Right lobe of liver (tissue), 4 donors: ENCODE measurements at regions not wholly inside any gene's neighbourhood (a gene's known extent, or its start where the extent isn't known, plus 50 kb on each side); places are given as distances from the start of the nearest gene placed in this dataset.

Experiments used
- POLR2A ChIP-seq: fragments of 450-650 bp; IDR thresholded peaks from one replicate; pipeline ENCODE4 v1.6.1; 2017; ENCODE audit warnings: antibody characterized with exemption, mild to moderate bottlenecking
- TF ChIP-seq, protein P1 (sequence below), 4 donors: fragments of 200-600 bp in 3 of 4; fragments of 450-650 bp in 1 of 4; IDR thresholded peaks; one replicate each; pipeline versions ENCODE4 v1.5.1 to v1.8.0; 2016 to 2022; ENCODE audit warnings: antibody characterized with exemption in 4 of 4, mild to moderate bottlenecking in 2 of 4
- donor health status: DM: no; HTN: no; CAD: no.
- donor health status: DM: no; HTN: no; CAD: no.
- donor health status: DM: no; HTN: yes; CAD: no.

DNA sequence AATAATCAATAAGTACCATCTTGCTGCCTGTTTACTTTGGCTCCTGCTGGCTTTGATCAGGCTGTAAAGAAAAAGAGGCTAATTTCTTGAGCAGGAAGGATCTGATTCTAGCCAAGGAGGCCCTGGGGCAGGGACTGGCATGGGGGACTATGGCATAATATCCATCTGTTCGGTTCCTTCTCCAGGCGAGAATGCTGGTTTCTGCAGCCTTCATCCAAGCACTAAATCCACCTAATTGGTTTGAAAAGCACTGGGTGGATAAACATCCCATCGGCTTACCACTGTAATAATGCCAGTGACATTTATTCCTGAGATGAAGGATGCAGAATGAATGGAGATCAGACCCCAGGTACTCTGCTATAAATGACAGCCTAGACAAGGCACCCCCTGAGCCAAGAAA lies 180.0 kb upstream of the ASIC2 start:
- TF ChIP-seq, protein P1, sequence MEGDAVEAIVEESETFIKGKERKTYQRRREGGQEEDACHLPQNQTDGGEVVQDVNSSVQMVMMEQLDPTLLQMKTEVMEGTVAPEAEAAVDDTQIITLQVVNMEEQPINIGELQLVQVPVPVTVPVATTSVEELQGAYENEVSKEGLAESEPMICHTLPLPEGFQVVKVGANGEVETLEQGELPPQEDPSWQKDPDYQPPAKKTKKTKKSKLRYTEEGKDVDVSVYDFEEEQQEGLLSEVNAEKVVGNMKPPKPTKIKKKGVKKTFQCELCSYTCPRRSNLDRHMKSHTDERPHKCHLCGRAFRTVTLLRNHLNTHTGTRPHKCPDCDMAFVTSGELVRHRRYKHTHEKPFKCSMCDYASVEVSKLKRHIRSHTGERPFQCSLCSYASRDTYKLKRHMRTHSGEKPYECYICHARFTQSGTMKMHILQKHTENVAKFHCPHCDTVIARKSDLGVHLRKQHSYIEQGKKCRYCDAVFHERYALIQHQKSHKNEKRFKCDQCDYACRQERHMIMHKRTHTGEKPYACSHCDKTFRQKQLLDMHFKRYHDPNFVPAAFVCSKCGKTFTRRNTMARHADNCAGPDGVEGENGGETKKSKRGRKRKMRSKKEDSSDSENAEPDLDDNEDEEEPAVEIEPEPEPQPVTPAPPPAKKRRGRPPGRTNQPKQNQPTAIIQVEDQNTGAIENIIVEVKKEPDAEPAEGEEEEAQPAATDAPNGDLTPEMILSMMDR (IDR thresholded peaks at IDR 0.05), result no peak
- no peak for TF ChIP-seq POLR2A
